Sigmoid colon (tissue), 6 donors: ENCODE measurements at regions not wholly inside any gene's neighbourhood (a gene's known extent, or its start where the extent isn't known, plus 50 kb on each side); places are given as distances from the start of the nearest gene placed in this dataset.

Source experiments
- DNase-seq: peaks from one replicate; pipeline ENCODE4 v3.0.0-alpha.2; 2019
- H3K27ac ChIP-seq, 4 donors: fragments of 200-600 bp; sonication (generic); one replicate each; pipeline ENCODE4 v1.5.1; 2016 to 2019; ENCODE audit warnings: mild to moderate bottlenecking in 1 of 4
- H3K27me3 ChIP-seq, 3 donors: fragments of 200-600 bp; sonication (generic); one replicate each; pipeline ENCODE4 v1.5.1; 2019; ENCODE audit warnings: mild to moderate bottlenecking in 1 of 3
- H3K36me3 ChIP-seq, 4 donors: fragments of 200-600 bp; sonication (generic); one replicate each; pipeline ENCODE4 v1.5.1; 2016 to 2019
- H3K4me1 ChIP-seq, 4 donors: fragments of 200-600 bp; sonication (generic); one replicate each; pipeline ENCODE4 v1.5.1; 2017 to 2019
- H3K4me3 ChIP-seq, 4 donors: fragments of 200-600 bp; sonication (generic); one replicate each; pipeline ENCODE4 v1.5.1; 2017 to 2019; ENCODE audit warnings: mild to moderate bottlenecking in 2 of 4, moderate library complexity in 1 of 4
- H3K9me3 ChIP-seq, 4 donors: fragments of 200-600 bp in 3 of 4; sonication (generic) in 3 of 4; one replicate each; pipeline versions ENCODE4 v1.5.1 to v1.6.1; 2013 to 2019
- EP300 ChIP-seq, 4 donors: sonication (generic); formaldehyde crosslinking; IDR thresholded peaks; one replicate each; pipeline ENCODE4 v1.6.1; 2017; ENCODE audit warnings: antibody characterized with exemption in 4 of 4
- POLR2A ChIP-seq, 2 donors: fragments of 450-650 bp; IDR thresholded peaks; one replicate each; pipeline ENCODE4 v1.6.1; 2016; ENCODE audit warnings: antibody characterized with exemption in 2 of 2, mild to moderate bottlenecking in 2 of 2, moderate library complexity in 2 of 2
- POLR2AphosphoS5 ChIP-seq, 4 donors: sonication (generic); formaldehyde crosslinking; IDR thresholded peaks; one replicate each; pipeline ENCODE4 v1.6.1; 2017; ENCODE audit warnings: antibody characterized with exemption in 4 of 4
- WGBS, 2 donors: extraction: QIAGEN DNeasy Blood & Tissue Kit; methylation state at CpG; one replicate each; pipeline ENCODE4 v1.1.7; 2013; 5-methylcytosine and 5-hydroxymethylcytosine counted together
- intact Hi-C: fragments of 100-400 bp; cut with DNase I; formaldehyde crosslinking; loops from one replicate; pipeline ENCODE4 v1.15.1; 2023
- TF ChIP-seq, protein P1 (sequence below), 4 experiments: fragments of 450-650 bp in 3 of 4; fragments of 200-600 bp in 1 of 4; IDR thresholded peaks; one replicate each; pipeline ENCODE4 v1.5.1; 2016 to 2019; ENCODE audit warnings: antibody characterized with exemption in 4 of 4, mild to moderate bottlenecking in 3 of 4, moderate library complexity in 2 of 4
- donor health status: healthy with polysubstance abuse.
- donor health status: healthy.

DNA sequence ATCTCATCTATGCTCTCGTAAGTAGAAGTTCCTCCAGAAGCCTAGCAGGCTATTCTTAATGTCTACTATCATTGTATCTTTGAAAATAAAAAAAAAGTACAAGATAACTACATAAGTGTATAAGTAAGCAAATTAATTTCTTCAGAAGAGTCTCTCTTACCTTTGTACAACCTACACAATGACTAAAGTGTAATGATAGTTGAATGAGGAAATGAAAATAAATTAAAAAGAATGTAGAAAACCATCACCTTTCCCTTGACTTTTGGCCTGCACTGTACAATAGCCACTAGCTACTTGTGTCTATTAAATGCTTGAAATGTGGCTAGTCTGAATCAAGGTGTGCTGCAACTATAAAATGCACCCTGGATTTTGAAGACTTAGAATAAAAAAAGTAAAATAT, 229.9 kb upstream of the FOXN3 start:
- no peak overlapping the region for H3K27ac ChIP-seq
- H3K36me3 ChIP-seq, result no peaks in the 10 kb centered on the region
- no peak overlapping the region for H3K4me3 ChIP-seq
- H3K4me1 ChIP-seq, result no peaks in the 10 kb centered on the region
- WGBS, 2 donors, result 93 to 94% methylated on average over 1 of the region's 1 CpG
- intact Hi-C loops, result no loop called here
- DNase-seq, result no peak
- H3K9me3 ChIP-seq, result no peaks in the 10 kb centered on the region
- no peaks in the 10 kb centered on the region for H3K27me3 ChIP-seq
- TF ChIP-seq POLR2AphosphoS5 (IDR thresholded peaks at IDR 0.05), result no peak
- TF ChIP-seq POLR2A (IDR thresholded peaks at IDR 0.05), result no peak
- TF ChIP-seq EP300 (IDR thresholded peaks at IDR 0.05), result no peak
- TF ChIP-seq, protein P1, sequence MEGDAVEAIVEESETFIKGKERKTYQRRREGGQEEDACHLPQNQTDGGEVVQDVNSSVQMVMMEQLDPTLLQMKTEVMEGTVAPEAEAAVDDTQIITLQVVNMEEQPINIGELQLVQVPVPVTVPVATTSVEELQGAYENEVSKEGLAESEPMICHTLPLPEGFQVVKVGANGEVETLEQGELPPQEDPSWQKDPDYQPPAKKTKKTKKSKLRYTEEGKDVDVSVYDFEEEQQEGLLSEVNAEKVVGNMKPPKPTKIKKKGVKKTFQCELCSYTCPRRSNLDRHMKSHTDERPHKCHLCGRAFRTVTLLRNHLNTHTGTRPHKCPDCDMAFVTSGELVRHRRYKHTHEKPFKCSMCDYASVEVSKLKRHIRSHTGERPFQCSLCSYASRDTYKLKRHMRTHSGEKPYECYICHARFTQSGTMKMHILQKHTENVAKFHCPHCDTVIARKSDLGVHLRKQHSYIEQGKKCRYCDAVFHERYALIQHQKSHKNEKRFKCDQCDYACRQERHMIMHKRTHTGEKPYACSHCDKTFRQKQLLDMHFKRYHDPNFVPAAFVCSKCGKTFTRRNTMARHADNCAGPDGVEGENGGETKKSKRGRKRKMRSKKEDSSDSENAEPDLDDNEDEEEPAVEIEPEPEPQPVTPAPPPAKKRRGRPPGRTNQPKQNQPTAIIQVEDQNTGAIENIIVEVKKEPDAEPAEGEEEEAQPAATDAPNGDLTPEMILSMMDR (IDR thresholded peaks at IDR 0.05), result no peak

DNA sequence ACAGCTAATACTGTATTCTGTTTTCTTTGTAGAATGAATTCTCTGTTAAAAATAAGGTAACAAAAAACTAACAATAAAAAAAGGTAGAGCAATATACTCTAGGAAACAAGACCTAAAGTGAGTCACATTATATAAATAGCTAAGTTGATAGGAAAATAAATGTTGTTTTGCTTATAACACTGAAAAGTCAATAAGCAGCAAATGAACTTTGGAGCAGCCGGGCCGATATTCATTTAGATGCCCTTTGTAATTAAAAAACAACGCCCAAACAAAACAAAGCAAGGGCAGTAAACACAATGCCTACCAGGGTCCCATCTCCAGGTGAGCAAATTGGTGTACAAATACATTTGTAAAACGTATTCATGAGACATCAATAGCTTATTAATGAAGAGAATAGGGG, 227.6 kb upstream of the FOXN3 start:
- DNase-seq, result no peak
- H3K27me3 ChIP-seq, result no peaks in the 10 kb centered on the region
- 33 to 73% methylated on average over 4 of the region's 4 CpGs for WGBS, 2 donors
- intact Hi-C loops, result no loop called here
- H3K4me1 ChIP-seq, result no peaks in the 10 kb centered on the region
- no peak overlapping the region for H3K27ac ChIP-seq
- no peaks in the 10 kb centered on the region for H3K9me3 ChIP-seq
- H3K36me3 ChIP-seq, result no peaks in the 10 kb centered on the region
- TF ChIP-seq, protein P1 (IDR thresholded peaks at IDR 0.05), result no peak
- H3K4me3 ChIP-seq, result no peak overlapping the region

DNA sequence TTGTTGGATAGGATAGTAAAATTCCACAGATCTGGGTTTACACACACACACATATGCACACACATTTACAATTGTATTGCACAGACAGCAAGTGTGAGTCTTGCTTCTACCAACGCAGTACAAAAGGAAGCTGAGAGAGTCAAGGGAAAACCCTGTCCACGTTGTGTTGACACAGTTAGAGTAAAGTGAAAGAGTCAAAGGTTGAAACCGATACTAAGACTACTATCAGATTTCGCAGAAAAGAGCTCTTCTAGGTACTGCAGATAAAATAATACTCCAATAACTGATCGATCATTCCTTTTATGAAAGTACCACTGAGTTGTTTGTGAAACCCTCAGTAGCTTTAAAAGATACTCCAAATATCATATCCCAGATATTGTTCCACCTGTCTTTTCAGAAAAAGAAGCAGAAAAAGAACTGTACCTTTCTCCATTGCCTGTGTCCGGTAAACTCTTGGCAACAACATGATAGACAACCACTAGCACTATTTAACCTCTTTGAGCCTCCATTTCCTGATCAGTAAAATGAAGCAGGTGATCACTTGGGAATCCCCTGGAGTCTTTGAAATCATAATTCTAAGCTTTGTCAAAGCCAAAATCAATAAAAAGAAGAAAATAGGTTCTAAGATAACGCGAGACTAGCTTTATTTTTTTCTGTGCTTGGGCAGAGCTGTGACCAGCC, 224.6 kb upstream of the FOXN3 start:
- no peaks in the 10 kb centered on the region for H3K9me3 ChIP-seq
- TF ChIP-seq POLR2AphosphoS5 (IDR thresholded peaks at IDR 0.05), result no peak
- TF ChIP-seq, protein P1 (IDR thresholded peaks at IDR 0.05), result no peak
- TF ChIP-seq EP300 (IDR thresholded peaks at IDR 0.05), result no peak
- no peak for TF ChIP-seq POLR2A (IDR thresholded peaks at IDR 0.05)
- WGBS, 2 donors, result 17 to 51% methylated on average over 8 of the region's 8 CpGs
- H3K27ac ChIP-seq, result no peak overlapping the region
- H3K4me3 ChIP-seq, result no peak overlapping the region
- intact Hi-C loops, result no loop called here
- H3K4me1 ChIP-seq, result no peaks in the 10 kb centered on the region
- H3K27me3 ChIP-seq, result no peaks in the 10 kb centered on the region
- no peak for DNase-seq
- no peaks in the 10 kb centered on the region for H3K36me3 ChIP-seq

DNA sequence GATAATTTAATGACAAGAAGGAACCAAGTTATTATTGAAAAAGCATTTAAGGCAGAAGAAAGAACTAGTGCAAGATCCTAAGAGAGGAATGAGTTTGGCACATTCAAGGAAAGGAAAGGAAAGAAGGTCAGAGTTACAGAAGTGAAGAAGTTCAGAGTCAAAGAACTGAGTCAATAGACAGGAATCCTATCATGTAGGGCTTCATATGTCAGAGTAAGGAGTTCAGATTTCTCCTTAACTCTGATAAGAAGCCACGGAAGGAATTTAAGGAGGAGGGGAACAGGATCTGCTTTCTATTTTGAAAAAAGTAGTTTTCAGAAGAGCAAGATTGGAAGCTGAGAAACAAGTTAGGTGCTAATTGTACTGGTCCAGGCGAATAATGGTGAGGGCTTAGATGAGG, 223.1 kb upstream of the FOXN3 start:
- H3K27ac ChIP-seq, result no peak overlapping the region
- no peaks in the 10 kb centered on the region for H3K27me3 ChIP-seq
- no peaks in the 10 kb centered on the region for H3K4me1 ChIP-seq
- WGBS, 2 donors, result 92 to 96% methylated on average over 2 of the region's 2 CpGs
- intact Hi-C loops, result no loop called here
- H3K9me3 ChIP-seq, result no peaks in the 10 kb centered on the region
- no peak for DNase-seq
- H3K36me3 ChIP-seq, result no peaks in the 10 kb centered on the region
- TF ChIP-seq EP300 (IDR thresholded peaks at IDR 0.05), result no peak
- no peak for TF ChIP-seq POLR2A (IDR thresholded peaks at IDR 0.05)
- TF ChIP-seq, protein P1 (IDR thresholded peaks at IDR 0.05), result no peak
- TF ChIP-seq POLR2AphosphoS5 (IDR thresholded peaks at IDR 0.05), result no peak
- no peak overlapping the region for H3K4me3 ChIP-seq

DNA sequence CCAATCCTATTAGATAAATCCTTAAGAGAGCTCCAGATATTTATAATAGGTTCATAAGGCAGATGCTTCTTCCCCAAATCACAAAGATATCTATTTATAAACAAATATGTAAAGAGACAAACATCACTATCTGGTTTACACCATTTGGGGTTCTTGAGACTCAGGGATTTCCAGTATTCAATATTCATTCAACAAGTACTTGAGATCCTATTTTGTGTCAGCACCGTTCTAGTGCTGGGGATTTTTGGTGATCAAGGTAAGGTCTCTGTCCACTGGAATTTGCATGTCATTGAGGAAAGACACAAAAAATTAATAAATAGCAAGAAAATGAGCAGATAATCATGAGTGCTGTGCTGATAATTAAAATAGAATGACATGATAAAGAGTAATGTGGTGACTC, 222.7 kb upstream of the FOXN3 start:
- no peak for TF ChIP-seq POLR2A (IDR thresholded peaks at IDR 0.05)
- no peak for TF ChIP-seq POLR2AphosphoS5 (IDR thresholded peaks at IDR 0.05)
- no peak for TF ChIP-seq EP300 (IDR thresholded peaks at IDR 0.05)
- TF ChIP-seq, protein P1 (IDR thresholded peaks at IDR 0.05), result no peak
- no peak overlapping the region for H3K27ac ChIP-seq
- WGBS, 2 donors, result 89 to 91% methylated on average over 1 of the region's 1 CpG
- no peak for DNase-seq
- no peaks in the 10 kb centered on the region for H3K9me3 ChIP-seq
- H3K4me3 ChIP-seq, result no peak overlapping the region
- H3K36me3 ChIP-seq, result no peaks in the 10 kb centered on the region
- intact Hi-C loops, result no loop called here
- H3K27me3 ChIP-seq, result no peaks in the 10 kb centered on the region
- H3K4me1 ChIP-seq, result no peaks in the 10 kb centered on the region
